H9 (cell line): ENCODE measurements at regions not wholly inside any gene's neighbourhood (a gene's known extent, or its start where the extent isn't known, plus 50 kb on each side); places are given as distances from the start of the nearest gene placed in this dataset.

Experiments
- DNase-seq: peaks from one replicate; pipeline ENCODE4 v3.0.0-alpha.2; 2017
- H2AFZ ChIP-seq: one replicate; pipeline ENCODE4 v1.6.1; 2013; ENCODE audit warnings: mild to moderate bottlenecking, low read length, control low read depth, moderate library complexity
- H2AK5ac ChIP-seq: 2 replicates; pipeline ENCODE4 v1.6.1; 2013; ENCODE audit warnings: low read length, control low read depth, mixed read lengths; ENCODE audit not compliant: insufficient read length
- H2BK120ac ChIP-seq: one replicate; pipeline ENCODE4 v1.6.1; 2013; ENCODE audit warnings: low read depth, mild to moderate bottlenecking, low read length, control low read depth, inconsistent platforms; ENCODE audit not compliant: poor library complexity, severe bottlenecking
- H2BK12ac ChIP-seq: 2 replicates; pipeline ENCODE4 v1.6.1; 2013; ENCODE audit warnings: low read length, control low read depth, mixed read lengths, low read depth; ENCODE audit not compliant: insufficient read length
- H2BK15ac ChIP-seq: 2 replicates; pipeline ENCODE4 v1.6.1; 2013; ENCODE audit warnings: low read depth, low read length, control low read depth
- H2BK20ac ChIP-seq: one replicate; pipeline ENCODE4 v1.6.1; 2013; ENCODE audit warnings: low read depth, mild to moderate bottlenecking, low read length, control low read depth, inconsistent platforms; ENCODE audit not compliant: poor library complexity, severe bottlenecking
- H2BK5ac ChIP-seq: 2 replicates; pipeline ENCODE4 v1.6.1; 2013; ENCODE audit warnings: low read length, control low read depth, mixed read lengths; ENCODE audit not compliant: insufficient read length
- H3K14ac ChIP-seq: 2 replicates; pipeline ENCODE4 v1.6.1; 2013; ENCODE audit warnings: low read length, control low read depth; ENCODE audit not compliant: insufficient read depth
- H3K18ac ChIP-seq: 2 replicates; pipeline ENCODE4 v1.6.1; 2013; ENCODE audit warnings: low read depth, mild to moderate bottlenecking, mixed read lengths, low read length, control low read depth; ENCODE audit not compliant: insufficient read length
- H3K23ac ChIP-seq: 2 replicates; pipeline ENCODE4 v1.6.1; 2013; ENCODE audit warnings: low read length, control low read depth, mixed read lengths, low read depth; ENCODE audit not compliant: insufficient read length
- H3K23me2 ChIP-seq: 2 replicates; pipeline ENCODE4 v1.6.1; 2013; ENCODE audit warnings: low read depth, mild to moderate bottlenecking, mixed read lengths, low read length, control low read depth; ENCODE audit not compliant: insufficient read length, poor library complexity, severe bottlenecking
- H3K27ac ChIP-seq: 2 replicates; pipeline ENCODE4 v1.5.1; 2013; ENCODE audit warnings: low read length, control low read depth, mixed read lengths, low read depth; ENCODE audit not compliant: insufficient read length
- H3K27me3 ChIP-seq: 2 replicates; pipeline ENCODE4 v1.6.1; 2013; ENCODE audit warnings: low read length, control low read depth, inconsistent platforms; ENCODE audit not compliant: insufficient read depth
- H3K4ac ChIP-seq: 2 replicates; pipeline ENCODE4 v1.6.1; 2013; ENCODE audit warnings: low read depth, mild to moderate bottlenecking, control low read depth, inconsistent platforms, low read length, moderate library complexity
- H3K4me1 ChIP-seq: 2 replicates; pipeline ENCODE4 v1.6.1; 2013; ENCODE audit warnings: low read length, control low read depth, inconsistent platforms; ENCODE audit not compliant: insufficient read depth
- H3K4me2 ChIP-seq: 2 replicates; pipeline ENCODE4 v1.6.1; 2013; ENCODE audit warnings: low read length, control low read depth, mixed read lengths; ENCODE audit not compliant: insufficient read length, insufficient read depth
- H3K56ac ChIP-seq: 2 replicates; pipeline ENCODE4 v1.6.1; 2013; ENCODE audit warnings: low read depth, mild to moderate bottlenecking, mixed read lengths, low read length, control low read depth; ENCODE audit not compliant: insufficient read length
- H3K79me1 ChIP-seq: 2 replicates; pipeline ENCODE4 v1.6.1; 2013; ENCODE audit warnings: low read depth, mild to moderate bottlenecking, moderate library complexity, low read length, control low read depth, inconsistent platforms; ENCODE audit not compliant: insufficient read depth, poor library complexity, severe bottlenecking
- H3K79me2 ChIP-seq: 2 replicates; pipeline ENCODE4 v1.6.1; 2013; ENCODE audit warnings: low read length, control low read depth, inconsistent platforms; ENCODE audit not compliant: insufficient read depth
- H3K9ac ChIP-seq: 2 replicates; pipeline ENCODE4 v1.6.1; 2013; ENCODE audit warnings: low read length, control low read depth, mixed read lengths; ENCODE audit not compliant: insufficient read length; ENCODE audit errors: extremely low read depth
- H3K9me3 ChIP-seq: one replicate; pipeline ENCODE4 v1.6.1; 2013; ENCODE audit warnings: low read depth, low read length, inconsistent platforms; ENCODE audit not compliant: control insufficient read depth
- H3T11ph ChIP-seq: one replicate; pipeline ENCODE4 v1.6.1; 2013; ENCODE audit warnings: mild to moderate bottlenecking, low read length, control low read depth, inconsistent platforms
- H4K20me1 ChIP-seq: one replicate; pipeline ENCODE4 v1.6.1; 2013; ENCODE audit not compliant: control insufficient read depth, insufficient read length, insufficient read depth
- H4K5ac ChIP-seq: 2 replicates; pipeline ENCODE4 v1.6.1; 2013; ENCODE audit warnings: low read depth, mild to moderate bottlenecking, mixed read lengths, low read length, control low read depth; ENCODE audit not compliant: insufficient read length
- H4K8ac ChIP-seq: replicated peaks from 2 replicates; pipeline ENCODE4 v1.6.1; 2013; ENCODE audit warnings: low read length, control low read depth, mixed read lengths, low read depth; ENCODE audit not compliant: insufficient read length
- H4K91ac ChIP-seq: 2 replicates; pipeline ENCODE4 v1.6.1; 2013; ENCODE audit warnings: low read depth, mild to moderate bottlenecking, moderate library complexity, mixed read lengths, low read length, control low read depth; ENCODE audit not compliant: insufficient read length
- H3K27ac Mint-ChIP-seq, 3 experiments: 2 replicates in 2 of 3; 3 replicates in 1 of 3; pipeline ENCODE4 v1.8.0; 2020 to 2021; ENCODE audit warnings: mixed read lengths in 3 of 3, mild to moderate bottlenecking in 1 of 3, moderate library complexity in 1 of 3
- H3K27me3 Mint-ChIP-seq: 2 replicates; pipeline ENCODE4 v1.8.0; 2021; ENCODE audit warnings: low read depth, mild to moderate bottlenecking, moderate library complexity, mixed read lengths
- H3K36me3 Mint-ChIP-seq, 3 experiments: 2 replicates in 2 of 3; 3 replicates in 1 of 3; pipeline ENCODE4 v1.8.0; 2020 to 2021; ENCODE audit warnings: low read depth in 3 of 3, mixed read lengths in 3 of 3; ENCODE audit not compliant: insufficient read depth in 1 of 3
- H3K4me1 Mint-ChIP-seq, 2 experiments: 2 replicates each; pipeline ENCODE4 v1.8.0; 2020; ENCODE audit warnings: mixed read lengths in 2 of 2
- H3K4me3 Mint-ChIP-seq, 2 experiments: 2 replicates in 1 of 2; 3 replicates in 1 of 2; pipeline ENCODE4 v1.8.0; 2020 to 2021; ENCODE audit warnings: mild to moderate bottlenecking in 2 of 2, mixed read lengths in 2 of 2, moderate library complexity in 1 of 2
- H3K9me3 Mint-ChIP-seq, 2 experiments: 2 replicates in 1 of 2; 3 replicates in 1 of 2; pipeline ENCODE4 v1.8.0; 2020; ENCODE audit warnings: mild to moderate bottlenecking in 2 of 2, mixed read lengths in 2 of 2, moderate library complexity in 1 of 2
- WGBS: extraction: QIAGEN DNeasy Blood & Tissue Kit; methylation state at CpG from one replicate; pipeline ENCODE4 v1.1.7; 2013; ENCODE audit warnings: missing lambda C conversion rate, low lambda C conversion rate, mixed read lengths; ENCODE audit not compliant: insufficient read length; ENCODE audit errors: extremely low coverage; 5-methylcytosine and 5-hydroxymethylcytosine counted together
- TF ChIP-seq, protein P1 (sequence below): fragments of 200-600 bp; sonication (generic); conservative IDR thresholded peaks from 3 replicates; pipeline ENCODE4 v1.8.0; 2021; ENCODE audit warnings: antibody characterized with exemption, mild to moderate bottlenecking

DNA sequence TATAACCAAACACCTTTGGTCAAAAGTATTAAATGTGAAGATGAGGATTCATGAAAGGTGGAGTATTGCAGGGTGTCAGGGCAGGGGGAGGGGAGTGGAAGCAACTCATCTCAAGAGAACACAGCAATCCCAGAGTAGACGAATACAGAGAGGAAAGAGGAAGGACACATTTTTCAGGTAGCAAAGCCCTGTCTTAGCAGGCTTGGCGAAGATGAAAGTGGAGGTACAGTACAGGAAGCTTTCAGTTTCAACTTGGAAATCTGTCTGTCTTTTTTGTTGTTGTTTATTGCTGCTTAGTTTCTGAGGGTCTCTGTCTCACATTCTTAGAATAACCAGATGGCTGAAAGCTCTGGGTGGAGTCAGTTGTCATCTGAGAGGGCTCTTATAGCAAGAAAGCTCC is 80.8 kb upstream of the GPR149 start:
- TF ChIP-seq, protein P1, sequence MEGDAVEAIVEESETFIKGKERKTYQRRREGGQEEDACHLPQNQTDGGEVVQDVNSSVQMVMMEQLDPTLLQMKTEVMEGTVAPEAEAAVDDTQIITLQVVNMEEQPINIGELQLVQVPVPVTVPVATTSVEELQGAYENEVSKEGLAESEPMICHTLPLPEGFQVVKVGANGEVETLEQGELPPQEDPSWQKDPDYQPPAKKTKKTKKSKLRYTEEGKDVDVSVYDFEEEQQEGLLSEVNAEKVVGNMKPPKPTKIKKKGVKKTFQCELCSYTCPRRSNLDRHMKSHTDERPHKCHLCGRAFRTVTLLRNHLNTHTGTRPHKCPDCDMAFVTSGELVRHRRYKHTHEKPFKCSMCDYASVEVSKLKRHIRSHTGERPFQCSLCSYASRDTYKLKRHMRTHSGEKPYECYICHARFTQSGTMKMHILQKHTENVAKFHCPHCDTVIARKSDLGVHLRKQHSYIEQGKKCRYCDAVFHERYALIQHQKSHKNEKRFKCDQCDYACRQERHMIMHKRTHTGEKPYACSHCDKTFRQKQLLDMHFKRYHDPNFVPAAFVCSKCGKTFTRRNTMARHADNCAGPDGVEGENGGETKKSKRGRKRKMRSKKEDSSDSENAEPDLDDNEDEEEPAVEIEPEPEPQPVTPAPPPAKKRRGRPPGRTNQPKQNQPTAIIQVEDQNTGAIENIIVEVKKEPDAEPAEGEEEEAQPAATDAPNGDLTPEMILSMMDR = no peak
- Mint-ChIP-seq H3K27me3 (no peaks in the 10 kb centered on the region), H3K36me3 (no peaks in the 10 kb centered on the region), H3K9me3 (no peaks in the 10 kb centered on the region; a peak in 1 of 5 replicates), H3K4me1 (peaks cover 5 to 9% of the 10 kb centered on the region in 2 experiments; a peak in 2 of 4 replicates), H3K27ac (no peak overlapping the region; a peak in 1 of 7 replicates), H3K4me3 (no peak overlapping the region; a peak in 1 of 5 replicates)
- H3K79me1 ChIP-seq = no peaks in the 10 kb centered on the region
- no peak overlapping the region for H2BK12ac ChIP-seq
- no peaks in the 10 kb centered on the region for H4K20me1 ChIP-seq
- H2AK5ac ChIP-seq = no peak overlapping the region
- no peak overlapping the region for H3K18ac ChIP-seq
- H4K8ac ChIP-seq = no peak overlapping the region
- H3T11ph ChIP-seq = no peak overlapping the region
- no peak overlapping the region for H2BK20ac ChIP-seq
- no peak overlapping the region for H3K23ac ChIP-seq
- H2AFZ ChIP-seq = peak overlapping the region; percentile 8
- no peak overlapping the region for H2BK5ac ChIP-seq
- no peak overlapping the region for H2BK120ac ChIP-seq
- no peaks in the 10 kb centered on the region for H3K23me2 ChIP-seq
- no peaks in the 10 kb centered on the region for H3K9me3 ChIP-seq
- no peak overlapping the region for H3K4me2 ChIP-seq
- H4K91ac ChIP-seq = no peak overlapping the region
- no peaks in the 10 kb centered on the region for H3K27me3 ChIP-seq
- H2BK15ac ChIP-seq = no peak overlapping the region
- no peak overlapping the region for H3K27ac ChIP-seq
- no peak overlapping the region for H3K9ac ChIP-seq
- no peak overlapping the region for H3K4ac ChIP-seq
- no peak overlapping the region for H3K14ac ChIP-seq
- WGBS = no CpG with 5 or more reads among the region's 2 CpGs
- no peak overlapping the region for H4K5ac ChIP-seq
- no peaks in the 10 kb centered on the region; the same call in 1 of the 2 replicates for H3K4me1 ChIP-seq
- no peak overlapping the region for H3K56ac ChIP-seq
- H3K79me2 ChIP-seq = no peaks in the 10 kb centered on the region
- no peak for DNase-seq
